ENCODE measurements at regions not wholly inside any gene's neighbourhood (a gene's known extent, or its start where the extent isn't known, plus 50 kb on each side); places are given as distances from the start of the nearest gene placed in this dataset.

DNA sequence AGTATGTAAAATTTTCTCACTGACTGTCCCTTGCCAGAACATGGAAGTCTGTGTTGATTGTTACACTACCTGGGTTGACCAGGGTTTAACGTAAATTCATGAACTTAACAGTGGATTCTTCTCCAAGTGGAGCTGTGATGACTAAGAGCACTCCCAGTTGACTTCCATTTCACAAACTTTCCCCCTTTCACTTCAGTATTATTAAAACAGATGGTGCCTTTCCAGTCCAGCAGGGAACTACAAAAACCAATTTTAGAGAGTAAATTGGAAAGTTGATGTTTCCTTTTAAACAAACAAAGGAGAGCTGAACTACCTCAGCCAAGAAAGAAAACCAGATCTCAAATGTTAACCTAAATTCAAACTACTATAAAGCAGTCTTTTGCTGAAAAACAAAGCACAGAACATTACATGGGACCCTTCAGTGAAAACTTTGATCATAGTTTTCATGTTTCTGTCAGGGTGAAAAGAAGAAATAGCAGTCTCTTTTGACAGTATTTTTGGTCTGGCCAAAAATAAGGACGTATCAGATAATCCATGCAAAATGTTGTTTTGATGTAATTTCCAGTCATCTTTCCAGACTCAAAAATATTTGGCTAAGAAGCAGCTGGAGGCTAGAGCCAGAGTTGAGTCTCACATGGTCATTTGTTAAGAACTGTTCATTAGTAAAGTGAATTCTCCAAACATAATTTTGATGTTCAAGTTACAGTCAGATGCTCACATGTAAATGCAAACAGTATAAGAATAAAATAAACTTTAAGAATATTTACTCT is 479.9 kb upstream of the AKR1E2 start:
- Mint-ChIP-seq H3K27ac (no peak overlapping the region), H3K4me1 (peaks cover 11% of the 10 kb centered on the region), H3K27me3 (no peaks in the 10 kb centered on the region), H3K4me3 (no peak overlapping the region), H3K36me3 (peaks cover 2% of the 10 kb centered on the region), H3K9me3 (ENCODE audit: low read depth) (peaks cover 2% of the 10 kb centered on the region)
- no peak for DNase-seq
- no peak for ATAC-seq
- CTCF ChIA-PET = interaction anchor here (1.2 kb wide), 1 partner anchor 11 kb away, joined by 3 read pairs; no protein-coding TSS in a partner anchor

DNA sequence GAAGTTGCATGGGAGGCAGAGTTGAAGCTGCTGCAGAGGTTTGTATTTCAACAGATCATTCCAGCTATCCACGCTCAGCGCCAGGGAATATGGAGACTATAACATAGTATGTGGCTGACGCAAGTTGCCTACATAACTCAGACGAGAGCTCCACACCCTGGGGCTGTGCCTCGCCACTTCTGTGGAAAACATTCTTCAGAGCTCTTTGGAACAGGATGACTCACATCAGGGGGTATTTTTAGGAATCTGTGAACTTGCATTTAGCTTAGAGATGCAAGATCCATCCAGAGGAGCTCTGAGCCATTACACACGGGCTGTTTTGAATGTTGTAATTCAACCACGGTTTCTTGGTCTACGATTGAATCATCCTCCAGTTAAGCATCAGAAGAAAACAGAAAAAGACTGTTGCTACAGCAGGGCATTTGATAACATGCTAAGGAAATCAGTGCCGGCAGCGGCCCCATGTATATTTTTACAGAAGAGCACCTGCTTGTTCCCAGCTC is 481.5 kb upstream of the AKR1E2 start:
- Mint-ChIP-seq H3K4me1 (peaks cover 11% of the 10 kb centered on the region), H3K36me3 (peaks cover 2% of the 10 kb centered on the region), H3K27me3 (no peaks in the 10 kb centered on the region), H3K4me3 (no peak overlapping the region), H3K27ac (no peak overlapping the region), H3K9me3 (ENCODE audit: low read depth) (peaks cover 2% of the 10 kb centered on the region)
- CTCF ChIA-PET = no interaction called here
- ATAC-seq (no peak), DNase-seq (no peak)

DNA sequence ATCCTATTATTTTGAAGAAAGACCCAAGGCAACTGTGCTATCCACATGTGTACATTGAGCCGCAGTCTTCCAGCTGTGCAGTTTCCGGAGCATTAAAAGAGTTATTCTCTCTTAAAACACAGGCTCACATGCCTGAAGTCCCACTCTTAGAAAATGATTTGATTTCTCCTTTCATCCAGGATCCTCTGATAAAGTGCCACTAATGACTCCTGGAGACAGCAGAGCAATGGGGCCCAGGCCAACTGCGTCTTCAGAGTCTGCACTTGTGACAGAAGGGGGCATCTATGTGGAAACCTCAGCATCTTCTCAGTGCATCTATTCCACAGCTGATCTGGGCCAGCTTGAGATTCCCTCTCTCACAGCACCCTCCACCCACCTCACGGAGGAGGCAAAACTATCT is 482.1 kb upstream of the AKR1E2 start:
- Mint-ChIP-seq H3K36me3 (peaks cover 2% of the 10 kb centered on the region), H3K4me3 (no peak overlapping the region), H3K27me3 (no peaks in the 10 kb centered on the region), H3K27ac (no peak overlapping the region), H3K9me3 (ENCODE audit: low read depth) (peaks cover 2% of the 10 kb centered on the region), H3K4me1 (peaks cover 11% of the 10 kb centered on the region)
- CTCF ChIA-PET = no interaction called here
- DNase-seq (no peak), ATAC-seq (no peak)

DNA sequence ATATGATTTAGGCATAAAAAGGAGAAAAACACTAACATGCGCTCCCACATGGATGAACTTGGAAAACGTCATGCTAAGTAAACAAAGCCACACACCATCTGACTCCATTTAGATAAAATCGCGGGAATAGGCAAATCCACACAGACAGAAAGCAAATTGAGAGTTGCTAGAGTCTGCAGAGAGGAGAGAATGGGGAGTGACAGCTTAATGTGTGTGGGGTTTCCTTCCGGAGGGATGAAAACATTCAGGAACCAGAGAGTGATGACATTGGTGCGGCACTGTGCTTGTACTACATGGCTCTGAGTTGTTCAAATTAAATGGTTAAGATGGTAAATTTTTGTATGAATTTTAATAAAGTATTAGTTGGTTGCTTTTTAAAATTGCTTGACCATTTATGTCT is 482.9 kb upstream of the AKR1E2 start:
- no peak for DNase-seq
- peaks cover 2% of the 10 kb centered on the region for H3K36me3 Mint-ChIP-seq
- H3K4me1 Mint-ChIP-seq = peaks cover 11% of the 10 kb centered on the region
- no peak for ATAC-seq
- H3K4me3 Mint-ChIP-seq = no peak overlapping the region
- CTCF ChIA-PET = no interaction called here
- H3K9me3 Mint-ChIP-seq (ENCODE audit: low read depth) = peaks cover 2% of the 10 kb centered on the region
- H3K27me3 Mint-ChIP-seq = no peaks in the 10 kb centered on the region
- H3K27ac Mint-ChIP-seq = no peak overlapping the region

DNA sequence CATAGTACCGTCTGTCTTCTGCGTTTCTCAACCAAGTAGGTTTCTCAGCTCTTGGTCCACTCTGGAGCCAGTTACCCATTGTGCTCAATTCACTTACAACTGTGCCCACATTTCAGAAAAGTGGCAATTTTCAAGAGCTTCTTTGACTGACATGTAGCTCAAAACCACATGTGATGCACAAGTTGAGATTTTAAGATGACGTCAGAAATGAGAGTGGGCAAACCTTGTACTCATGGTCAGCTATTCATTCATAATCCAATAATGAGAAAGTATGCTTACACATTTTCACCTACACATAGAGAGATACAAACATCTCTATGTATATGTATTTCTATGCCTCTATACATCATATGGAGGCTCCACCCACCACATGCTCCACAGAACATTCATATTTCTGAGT is 487.2 kb upstream of the AKR1E2 start:
- no peak for DNase-seq
- Mint-ChIP-seq H3K27me3 (no peaks in the 10 kb centered on the region), H3K36me3 (peaks cover 2% of the 10 kb centered on the region), H3K9me3 (ENCODE audit: low read depth) (peaks cover 4% of the 10 kb centered on the region), H3K4me1 (no peaks in the 10 kb centered on the region), H3K4me3 (no peak overlapping the region), H3K27ac (no peak overlapping the region)
- ATAC-seq = no peak
- CTCF ChIA-PET = no interaction called here

DNA sequence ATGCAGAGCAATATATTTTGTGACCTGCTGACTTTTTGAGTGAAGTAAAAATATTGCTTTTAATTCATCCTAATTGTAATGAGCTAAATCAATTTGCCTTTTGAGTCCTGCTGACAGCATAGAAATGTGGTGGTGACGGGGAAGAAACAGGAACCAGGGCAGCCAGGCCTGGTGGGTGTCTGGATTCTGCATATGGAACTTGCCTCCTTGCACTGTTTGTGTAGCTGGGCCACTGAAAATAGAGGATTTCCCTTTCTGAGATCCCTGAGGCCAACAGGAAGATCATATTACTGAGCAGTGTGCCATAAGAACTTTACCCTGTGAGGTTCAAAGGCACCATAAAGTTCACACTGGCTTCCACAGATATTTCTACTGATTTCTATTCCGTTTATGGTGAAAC is 488.4 kb upstream of the AKR1E2 start:
- Mint-ChIP-seq H3K27ac (no peak overlapping the region), H3K4me3 (no peak overlapping the region), H3K36me3 (peaks cover 2% of the 10 kb centered on the region), H3K27me3 (no peaks in the 10 kb centered on the region), H3K4me1 (no peaks in the 10 kb centered on the region), H3K9me3 (ENCODE audit: low read depth) (peaks cover 4% of the 10 kb centered on the region)
- CTCF ChIA-PET = no interaction called here
- no peak for ATAC-seq
- no peak for DNase-seq

DNA sequence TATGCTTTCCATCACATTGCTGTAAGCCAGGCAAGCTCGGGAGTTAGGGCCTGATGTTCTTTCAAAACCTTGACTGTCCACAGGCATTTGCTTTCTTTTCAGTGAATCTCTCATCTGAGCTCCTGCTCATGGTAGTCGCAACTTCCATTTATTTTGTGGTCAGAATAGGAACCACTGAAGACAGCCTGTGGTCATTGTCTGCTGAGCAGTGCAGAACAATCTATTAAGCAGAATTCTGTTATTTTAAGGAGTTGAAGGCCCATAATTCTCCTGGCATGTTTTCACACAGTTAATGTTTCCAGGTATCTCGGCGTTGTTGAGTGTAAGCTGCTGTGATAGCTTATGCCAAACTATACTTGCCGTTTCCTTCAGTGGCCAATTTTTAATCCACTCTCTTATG is 491.1 kb upstream of the AKR1E2 start:
- CTCF ChIA-PET = interaction anchor here (1.3 kb wide), 1 partner anchor 10 kb away, joined by 4 read pairs; no protein-coding TSS in a partner anchor
- no peaks in the 10 kb centered on the region for H3K36me3 Mint-ChIP-seq
- ATAC-seq (no peak), DNase-seq (no peak)
- H3K27ac Mint-ChIP-seq = no peak overlapping the region
- H3K9me3 Mint-ChIP-seq (ENCODE audit: low read depth) = peaks cover 1% of the 10 kb centered on the region
- H3K4me1 Mint-ChIP-seq = no peaks in the 10 kb centered on the region
- H3K4me3 Mint-ChIP-seq = no peak overlapping the region
- no peaks in the 10 kb centered on the region for H3K27me3 Mint-ChIP-seq

DNA sequence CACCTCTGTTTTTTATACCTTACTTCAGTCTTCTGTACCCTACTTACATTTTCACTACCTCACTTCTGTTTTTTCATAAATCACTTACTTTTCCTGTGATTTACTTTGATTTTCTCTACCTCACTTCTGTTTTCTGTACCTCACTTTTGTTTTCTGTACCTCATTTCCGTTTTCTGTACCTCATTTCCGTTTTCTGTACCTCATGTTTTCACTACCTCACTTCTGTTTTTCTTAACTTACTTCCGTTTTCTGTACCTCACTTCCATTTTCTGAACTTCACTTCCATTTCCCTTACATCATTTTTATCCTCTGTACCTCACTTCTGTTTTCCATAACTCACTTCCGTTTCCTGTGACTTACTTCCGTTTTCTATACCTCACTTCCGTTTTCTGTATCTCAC is 492.0 kb upstream of the AKR1E2 start:
- peaks cover 1% of the 10 kb centered on the region for H3K9me3 Mint-ChIP-seq (ENCODE audit: low read depth)
- CTCF ChIA-PET = interaction anchor here (1.3 kb wide), 1 partner anchor 9 kb away, joined by 4 read pairs; no protein-coding TSS in a partner anchor
- DNase-seq (no peak), ATAC-seq (no peak)
- no peaks in the 10 kb centered on the region for H3K36me3 Mint-ChIP-seq
- no peak overlapping the region for H3K27ac Mint-ChIP-seq
- H3K4me3 Mint-ChIP-seq = no peak overlapping the region
- no peaks in the 10 kb centered on the region for H3K4me1 Mint-ChIP-seq
- no peaks in the 10 kb centered on the region for H3K27me3 Mint-ChIP-seq

DNA sequence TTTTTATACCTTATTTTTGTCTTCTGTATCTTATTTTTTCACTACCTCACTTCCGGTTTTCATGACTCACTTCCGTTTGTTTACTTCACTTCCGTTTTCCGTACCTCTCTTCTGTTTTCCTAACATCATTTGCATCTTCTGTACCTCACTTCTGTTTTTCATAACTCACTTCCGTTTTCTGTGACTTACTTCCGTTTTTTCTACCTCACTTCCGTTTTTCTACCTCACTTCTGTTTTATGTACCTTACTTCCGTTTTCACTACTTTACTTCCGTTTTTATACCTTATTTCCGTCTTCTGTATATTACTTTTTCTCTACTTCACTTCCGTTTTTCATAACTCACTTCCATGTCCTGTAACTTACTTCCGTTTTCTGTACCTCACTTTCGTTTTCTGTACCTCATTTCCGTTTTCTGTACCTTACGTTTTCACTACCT is 492.5 kb upstream of the AKR1E2 start:
- peaks cover 1% of the 10 kb centered on the region for H3K9me3 Mint-ChIP-seq (ENCODE audit: low read depth)
- ATAC-seq = no peak
- H3K36me3 Mint-ChIP-seq = no peaks in the 10 kb centered on the region
- no peak for DNase-seq
- CTCF ChIA-PET = no interaction called here
- H3K27ac Mint-ChIP-seq = no peak overlapping the region
- H3K27me3 Mint-ChIP-seq = no peaks in the 10 kb centered on the region
- no peak overlapping the region for H3K4me3 Mint-ChIP-seq
- no peaks in the 10 kb centered on the region for H3K4me1 Mint-ChIP-seq

DNA sequence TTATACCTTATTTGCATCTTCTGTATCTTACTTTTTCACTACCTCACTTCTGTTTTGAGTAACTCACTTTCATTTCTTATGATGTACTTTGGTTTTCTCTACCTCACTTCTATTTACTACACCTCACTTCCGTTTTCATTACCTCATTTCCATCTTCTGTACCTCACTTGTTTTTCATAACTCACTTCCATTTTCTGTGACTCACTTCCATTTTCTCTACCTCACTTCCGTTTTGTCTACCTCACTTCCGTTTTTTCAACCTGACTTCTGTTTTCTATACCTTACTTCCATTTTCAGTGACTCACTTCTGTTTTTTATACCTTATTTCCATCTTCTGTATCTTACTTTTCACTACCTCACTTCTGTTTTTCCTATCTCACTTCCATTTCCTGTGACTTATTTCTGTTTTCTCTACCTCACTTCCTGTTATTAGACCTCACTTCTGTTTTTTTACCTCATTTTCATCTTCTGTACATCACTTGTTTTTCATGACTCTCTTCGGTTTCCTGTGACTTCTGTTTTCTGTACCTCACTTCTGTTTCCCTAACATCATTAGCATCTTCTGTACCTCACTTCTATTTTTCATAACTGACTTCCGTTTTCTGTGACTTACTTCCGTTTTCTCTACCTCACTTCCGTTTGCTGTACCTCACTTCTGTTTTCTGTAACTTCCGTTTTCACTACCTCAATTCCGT is 493.1 kb upstream of the AKR1E2 start:
- Mint-ChIP-seq H3K4me3 (no peak overlapping the region), H3K36me3 (no peaks in the 10 kb centered on the region), H3K27me3 (no peaks in the 10 kb centered on the region), H3K4me1 (no peaks in the 10 kb centered on the region), H3K27ac (no peak overlapping the region), H3K9me3 (ENCODE audit: low read depth) (peaks cover 1% of the 10 kb centered on the region)
- ATAC-seq (no peak), DNase-seq (no peak)
- CTCF ChIA-PET = no interaction called here

DNA sequence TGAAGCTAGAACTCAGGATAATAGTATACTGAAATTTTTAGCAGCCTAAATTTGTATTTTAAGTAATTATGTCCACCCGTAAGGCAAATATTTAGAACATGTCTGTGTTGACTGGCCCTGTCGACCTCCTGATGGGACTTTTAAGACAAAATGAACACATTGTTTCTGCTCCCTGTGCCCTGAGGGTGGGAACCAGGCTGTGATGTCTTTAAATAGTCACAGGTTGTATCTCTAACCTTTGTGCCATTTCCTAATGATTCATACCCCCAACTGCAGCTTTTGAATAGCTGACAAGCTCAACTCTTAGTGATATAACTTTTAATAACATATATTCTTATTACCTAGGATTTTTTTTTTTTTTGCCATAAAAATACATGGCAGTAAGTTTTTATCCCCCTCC is 494.9 kb upstream of the AKR1E2 start:
- CTCF ChIA-PET = no interaction called here
- ATAC-seq (no peak), DNase-seq (no peak)
- H3K4me1 Mint-ChIP-seq = no peaks in the 10 kb centered on the region
- no peaks in the 10 kb centered on the region for H3K9me3 Mint-ChIP-seq (ENCODE audit: low read depth)
- peaks cover 2% of the 10 kb centered on the region for H3K27me3 Mint-ChIP-seq
- no peaks in the 10 kb centered on the region for H3K36me3 Mint-ChIP-seq
- no peak overlapping the region for H3K27ac Mint-ChIP-seq
- no peak overlapping the region for H3K4me3 Mint-ChIP-seq

DNA sequence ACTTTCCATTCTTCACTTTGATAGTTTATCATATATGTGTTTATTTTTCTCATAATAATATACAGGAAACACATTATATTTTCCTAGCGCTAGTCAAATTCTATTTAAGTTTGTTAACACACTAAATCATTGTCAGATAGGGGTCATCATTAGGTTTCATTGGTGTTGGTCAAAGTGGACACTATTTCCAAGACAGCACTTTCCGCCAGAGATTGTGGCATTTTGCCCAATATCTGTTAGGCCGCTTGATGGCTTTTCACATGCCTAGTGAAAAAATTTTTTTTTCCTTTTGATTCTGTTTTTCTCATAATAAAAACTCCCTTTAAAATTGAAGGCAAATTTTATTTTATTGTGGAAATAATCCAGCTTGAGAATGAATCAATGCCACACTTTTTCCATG is 495.4 kb upstream of the AKR1E2 start:
- peaks cover 2% of the 10 kb centered on the region for H3K27me3 Mint-ChIP-seq
- no peak for DNase-seq
- CTCF ChIA-PET = no interaction called here
- no peak overlapping the region for H3K27ac Mint-ChIP-seq
- no peaks in the 10 kb centered on the region for H3K36me3 Mint-ChIP-seq
- H3K4me1 Mint-ChIP-seq = no peaks in the 10 kb centered on the region
- H3K9me3 Mint-ChIP-seq (ENCODE audit: low read depth) = no peaks in the 10 kb centered on the region
- H3K4me3 Mint-ChIP-seq = no peak overlapping the region
- ATAC-seq = no peak

DNA sequence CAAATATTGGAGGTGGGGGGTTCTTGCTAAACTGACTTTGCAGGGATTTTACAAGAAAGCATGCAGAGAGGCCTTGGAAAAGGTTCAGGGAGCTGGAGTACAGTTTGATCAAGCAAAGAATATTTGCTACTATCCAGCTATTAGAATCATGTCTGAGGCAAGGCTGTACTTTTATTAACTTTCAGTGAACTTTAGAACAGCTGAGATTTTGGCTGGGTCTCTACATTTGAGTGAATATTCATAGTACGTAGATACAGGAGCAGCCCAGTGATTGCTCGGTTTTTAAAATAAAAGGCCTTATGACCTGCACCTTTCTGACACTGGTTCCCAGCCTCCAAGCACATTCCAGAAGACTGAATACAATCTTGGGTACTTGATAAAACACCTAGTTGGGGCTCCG is 496.8 kb upstream of the AKR1E2 start:
- Mint-ChIP-seq H3K4me3 (no peak overlapping the region), H3K36me3 (no peaks in the 10 kb centered on the region), H3K27me3 (peaks cover 5% of the 10 kb centered on the region), H3K27ac (no peak overlapping the region), H3K9me3 (ENCODE audit: low read depth) (no peaks in the 10 kb centered on the region), H3K4me1 (no peaks in the 10 kb centered on the region)
- no peak for DNase-seq
- ATAC-seq = no peak
- CTCF ChIA-PET = no interaction called here

DNA sequence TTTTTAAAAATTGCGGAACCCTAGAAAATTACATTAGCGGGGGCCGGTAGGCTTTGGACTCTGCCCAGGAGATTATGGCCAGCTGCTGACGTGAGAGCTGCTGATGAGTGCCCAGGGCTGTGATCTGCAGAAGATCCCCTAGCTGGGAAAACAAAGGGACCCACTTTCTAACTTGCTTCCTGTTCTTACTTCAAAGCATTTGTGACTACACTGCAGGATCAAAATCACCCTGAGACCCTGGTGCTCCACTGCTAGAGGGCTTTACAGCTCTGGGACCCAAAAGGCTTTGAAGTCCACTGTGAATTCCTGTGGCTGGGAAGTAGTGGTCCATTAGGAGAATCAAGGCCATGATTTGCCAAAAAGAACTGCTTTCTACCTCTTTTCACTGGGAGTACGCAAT is 499.4 kb upstream of the AKR1E2 start:
- Mint-ChIP-seq H3K9me3 (ENCODE audit: low read depth) (no peaks in the 10 kb centered on the region), H3K4me1 (no peaks in the 10 kb centered on the region), H3K27ac (no peak overlapping the region), H3K36me3 (no peaks in the 10 kb centered on the region), H3K27me3 (peaks cover 8% of the 10 kb centered on the region), H3K4me3 (no peak overlapping the region)
- ATAC-seq (no peak), DNase-seq (no peak)
- CTCF ChIA-PET = no interaction called here
